ENCODE measurements at regions not wholly inside any gene's neighbourhood (a gene's known extent, or its start where the extent isn't known, plus 50 kb on each side); places are given as distances from the start of the nearest gene placed in this dataset.

- H3K4me1 Mint-ChIP-seq = no peaks in the 10 kb centered on the region
- peaks cover 28% of the 10 kb centered on the region for H3K27me3 Mint-ChIP-seq
- H3K9me3 Mint-ChIP-seq = no peaks in the 10 kb centered on the region
- no peaks in the 10 kb centered on the region for H3K36me3 Mint-ChIP-seq (ENCODE audit: low read depth)
- H3K27ac Mint-ChIP-seq = no peak overlapping the region
- ATAC-seq (replicated peaks) = no peak
- no peak overlapping the region for H3K4me3 Mint-ChIP-seq
These were observed 129.0 kb upstream of the C1orf21 start for GRCh38 chr1:184257873-184258272.

DNA sequence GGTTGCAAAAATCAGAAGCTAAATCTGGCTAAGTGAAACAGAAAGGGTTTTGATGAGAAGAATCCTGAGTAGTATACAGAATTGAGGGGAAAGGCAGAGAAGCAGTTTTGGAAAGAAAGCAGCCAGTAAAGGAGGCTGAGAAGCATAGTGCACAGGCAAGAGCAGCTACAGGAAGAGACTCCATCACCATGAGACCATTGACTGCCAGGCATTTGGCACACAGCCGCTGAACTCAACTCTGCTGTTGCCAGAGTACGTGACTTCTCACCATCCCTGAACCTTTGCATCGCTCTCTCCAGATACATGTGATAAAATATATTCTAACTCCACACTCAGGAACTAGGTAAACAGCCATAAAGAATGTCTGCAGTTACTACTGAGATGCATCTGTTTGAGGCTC is 128.3 kb upstream of the C1orf21 start:
- no peak overlapping the region for H3K4me3 Mint-ChIP-seq
- no peaks in the 10 kb centered on the region for H3K36me3 Mint-ChIP-seq (ENCODE audit: low read depth)
- no peaks in the 10 kb centered on the region for H3K4me1 Mint-ChIP-seq
- H3K27ac Mint-ChIP-seq = no peak overlapping the region
- ATAC-seq (replicated peaks) = no peak
- no peaks in the 10 kb centered on the region for H3K9me3 Mint-ChIP-seq
- H3K27me3 Mint-ChIP-seq = peaks cover 27% of the 10 kb centered on the region

DNA sequence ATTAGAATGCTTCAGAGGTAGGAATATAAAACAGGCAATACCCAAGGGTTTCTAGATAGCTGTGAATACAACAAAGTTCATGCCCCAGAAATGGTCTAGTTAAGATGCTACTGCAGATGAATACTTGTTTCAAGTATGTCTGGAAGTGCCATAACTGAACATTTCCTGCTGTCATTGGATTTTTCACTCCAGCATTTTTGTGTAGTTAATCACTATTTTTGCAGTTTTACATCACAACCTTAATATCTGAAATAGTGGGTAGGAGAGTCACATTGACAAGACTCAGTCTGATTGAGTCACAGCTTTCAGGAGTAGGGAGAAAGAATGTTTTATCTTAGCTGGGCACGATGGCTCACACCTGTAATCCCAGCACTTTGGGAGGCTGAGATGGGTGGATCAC is 126.4 kb upstream of the C1orf21 start:
- no peaks in the 10 kb centered on the region for H3K9me3 Mint-ChIP-seq
- no peaks in the 10 kb centered on the region for H3K4me1 Mint-ChIP-seq
- ATAC-seq (replicated peaks) = no peak
- H3K27ac Mint-ChIP-seq = no peak overlapping the region
- H3K4me3 Mint-ChIP-seq = no peak overlapping the region
- peaks cover 28% of the 10 kb centered on the region for H3K27me3 Mint-ChIP-seq
- no peaks in the 10 kb centered on the region for H3K36me3 Mint-ChIP-seq (ENCODE audit: low read depth)

DNA sequence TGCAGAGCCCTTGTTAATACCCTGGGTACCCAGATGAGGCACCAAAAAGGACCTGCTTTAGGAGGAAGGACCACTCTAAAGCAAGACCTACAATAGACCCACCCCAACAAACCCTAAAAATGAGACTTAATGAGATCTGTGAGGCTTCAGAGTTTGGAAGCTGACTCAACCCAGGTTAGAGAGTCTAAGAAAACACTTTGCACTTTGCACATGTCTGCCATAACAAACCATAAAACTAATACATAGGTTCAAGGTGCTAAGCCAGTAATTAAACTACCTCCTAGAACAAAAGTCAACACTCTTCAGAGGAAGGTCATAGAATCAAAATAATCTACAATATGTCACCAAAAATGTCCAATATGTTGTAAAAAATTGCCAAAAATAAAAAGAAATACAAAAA is 124.7 kb upstream of the C1orf21 start:
- no peak overlapping the region for H3K27ac Mint-ChIP-seq
- no peaks in the 10 kb centered on the region for H3K4me1 Mint-ChIP-seq
- no peaks in the 10 kb centered on the region for H3K9me3 Mint-ChIP-seq
- H3K4me3 Mint-ChIP-seq = no peak overlapping the region
- H3K27me3 Mint-ChIP-seq = peaks cover 26% of the 10 kb centered on the region
- no peaks in the 10 kb centered on the region for H3K36me3 Mint-ChIP-seq (ENCODE audit: low read depth)
- ATAC-seq (replicated peaks) = no peak

- H3K4me3 Mint-ChIP-seq = no peak overlapping the region
- no peak for ATAC-seq (replicated peaks)
- H3K27me3 Mint-ChIP-seq = peaks cover 19% of the 10 kb centered on the region
- H3K36me3 Mint-ChIP-seq (ENCODE audit: low read depth) = no peaks in the 10 kb centered on the region
- H3K27ac Mint-ChIP-seq = no peak overlapping the region
- no peaks in the 10 kb centered on the region for H3K4me1 Mint-ChIP-seq
- H3K9me3 Mint-ChIP-seq = no peaks in the 10 kb centered on the region
These were observed 119.1 kb upstream of the C1orf21 start for GRCh38 chr1:184267747-184268146.

DNA sequence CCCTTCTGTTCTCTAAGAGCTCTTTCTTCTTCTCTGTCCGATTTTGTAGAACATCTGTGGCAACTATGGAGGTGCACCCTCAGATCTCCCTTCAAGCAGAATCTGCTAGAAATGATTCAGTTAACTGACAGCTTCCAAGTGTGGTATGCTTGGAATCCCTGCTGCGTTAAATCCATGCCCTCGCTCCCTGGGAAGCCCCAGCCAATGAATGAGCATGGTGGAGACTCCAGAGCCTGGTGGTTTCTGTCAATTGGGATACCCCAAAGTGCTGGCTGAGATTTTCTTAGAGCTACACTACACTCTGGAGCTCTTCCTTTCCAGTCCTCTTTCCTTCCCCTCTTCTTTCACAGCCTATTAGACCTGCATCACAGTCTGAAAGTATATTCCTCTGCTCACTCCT is 116.3 kb upstream of the C1orf21 start:
- peaks cover 27% of the 10 kb centered on the region for H3K27me3 Mint-ChIP-seq
- H3K4me3 Mint-ChIP-seq = no peak overlapping the region
- H3K36me3 Mint-ChIP-seq (ENCODE audit: low read depth) = no peaks in the 10 kb centered on the region
- H3K27ac Mint-ChIP-seq = no peak overlapping the region
- ATAC-seq (replicated peaks) = no peak
- no peaks in the 10 kb centered on the region for H3K9me3 Mint-ChIP-seq
- no peaks in the 10 kb centered on the region for H3K4me1 Mint-ChIP-seq

GRCh38 chr1:184272175-184272866 is 114.5 kb upstream of the C1orf21 start:
- no peak for ATAC-seq (replicated peaks)
- Mint-ChIP-seq H3K36me3 (ENCODE audit: low read depth) (no peaks in the 10 kb centered on the region), H3K9me3 (no peaks in the 10 kb centered on the region), H3K27ac (no peak overlapping the region), H3K4me1 (no peaks in the 10 kb centered on the region), H3K27me3 (peaks cover 24% of the 10 kb centered on the region), H3K4me3 (no peak overlapping the region)

DNA sequence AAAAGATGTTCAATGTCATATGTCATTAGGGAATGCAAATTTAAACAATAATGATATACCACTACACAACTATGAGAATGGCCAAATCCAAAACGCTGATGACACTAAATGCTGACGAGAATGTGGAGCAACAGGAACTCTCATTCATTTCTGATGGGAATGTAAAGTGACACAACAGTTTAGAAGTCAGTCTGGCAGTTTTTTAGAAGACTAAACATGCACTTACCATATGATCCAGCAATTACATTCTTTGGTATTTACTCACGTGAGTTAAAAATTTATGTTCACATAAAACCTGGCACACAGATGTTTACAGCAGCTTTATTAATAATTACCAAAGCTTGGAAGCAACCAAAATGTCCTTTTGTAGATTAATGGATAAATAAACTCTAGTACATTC is 110.4 kb upstream of the C1orf21 start:
- H3K27ac Mint-ChIP-seq = no peak overlapping the region
- H3K27me3 Mint-ChIP-seq = peaks cover 18% of the 10 kb centered on the region
- no peaks in the 10 kb centered on the region for H3K9me3 Mint-ChIP-seq
- H3K36me3 Mint-ChIP-seq (ENCODE audit: low read depth) = no peaks in the 10 kb centered on the region
- ATAC-seq (replicated peaks) = no peak
- H3K4me1 Mint-ChIP-seq = no peaks in the 10 kb centered on the region
- H3K4me3 Mint-ChIP-seq = no peak overlapping the region

GRCh38 chr1:184279911-184280458 is 106.8 kb upstream of the C1orf21 start:
- ATAC-seq (replicated peaks) = no peak
- no peak overlapping the region for H3K4me3 Mint-ChIP-seq
- H3K9me3 Mint-ChIP-seq = no peaks in the 10 kb centered on the region
- peaks cover 9% of the 10 kb centered on the region for H3K27me3 Mint-ChIP-seq
- H3K4me1 Mint-ChIP-seq = no peaks in the 10 kb centered on the region
- no peaks in the 10 kb centered on the region for H3K36me3 Mint-ChIP-seq (ENCODE audit: low read depth)
- H3K27ac Mint-ChIP-seq = no peak overlapping the region

- Mint-ChIP-seq H3K27ac (no peak overlapping the region), H3K27me3 (peaks cover 4% of the 10 kb centered on the region), H3K9me3 (no peaks in the 10 kb centered on the region), H3K4me1 (no peaks in the 10 kb centered on the region), H3K36me3 (ENCODE audit: low read depth) (no peaks in the 10 kb centered on the region), H3K4me3 (no peak overlapping the region)
- no peak for ATAC-seq (replicated peaks)
These were observed 102.8 kb upstream of the C1orf21 start for GRCh38 chr1:184283999-184284398.

DNA sequence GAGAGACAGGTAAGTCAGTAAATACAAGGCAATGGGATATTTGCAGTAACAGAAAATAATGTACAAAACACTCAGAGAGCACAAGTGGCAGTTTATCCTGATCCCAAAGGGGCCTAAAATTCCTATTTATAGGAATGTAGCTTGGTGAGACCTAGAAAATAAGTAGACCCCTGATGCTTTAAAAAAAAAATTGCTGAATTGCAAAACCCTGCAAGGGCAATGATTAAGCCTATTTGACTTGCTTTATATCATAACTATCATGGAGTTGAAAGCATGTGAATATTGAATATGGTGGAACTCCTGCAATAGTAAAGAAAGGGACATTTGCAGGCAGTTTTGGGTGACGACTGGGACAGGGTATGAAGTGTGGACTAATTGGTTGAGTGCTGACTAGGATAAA is 101.9 kb upstream of the C1orf21 start:
- no peak for ATAC-seq (replicated peaks)
- Mint-ChIP-seq H3K4me1 (no peaks in the 10 kb centered on the region), H3K4me3 (no peak overlapping the region), H3K27me3 (peaks cover 4% of the 10 kb centered on the region), H3K9me3 (peaks cover 2% of the 10 kb centered on the region), H3K27ac (no peak overlapping the region), H3K36me3 (ENCODE audit: low read depth) (no peaks in the 10 kb centered on the region)

DNA sequence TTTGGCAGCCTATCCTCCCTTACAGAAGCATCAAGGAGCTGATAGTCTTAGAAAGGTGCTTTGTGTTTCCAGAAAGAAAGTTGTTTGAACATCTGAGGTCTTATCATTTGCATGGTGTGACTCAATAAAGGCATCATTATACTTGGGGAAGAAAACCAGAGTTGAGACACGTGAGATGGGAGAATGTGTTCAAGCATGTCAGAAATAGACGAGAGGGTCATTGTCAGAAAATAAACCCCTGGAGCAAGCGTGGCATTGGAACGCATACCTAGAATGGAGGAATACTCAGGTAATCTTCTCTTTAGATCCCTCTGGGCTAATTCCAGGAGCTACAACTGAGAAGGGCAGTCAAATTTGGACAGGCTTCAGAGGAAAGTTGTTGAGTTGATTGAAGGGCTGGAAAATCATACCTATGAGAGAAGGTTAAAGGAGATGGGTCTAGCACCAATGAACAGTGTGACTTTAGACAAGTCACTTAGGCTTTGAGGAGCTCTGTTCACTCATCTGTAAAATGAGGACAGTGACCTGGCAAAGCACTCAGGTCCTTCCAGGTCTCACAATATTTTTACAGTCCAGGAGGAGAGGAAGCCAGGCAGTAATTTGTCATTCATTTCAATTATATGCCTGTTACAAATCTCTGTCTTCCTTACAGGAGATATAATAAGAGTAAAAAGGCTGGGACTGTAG is 101.3 kb upstream of the C1orf21 start:
- Mint-ChIP-seq H3K27ac (no peak overlapping the region), H3K27me3 (no peaks in the 10 kb centered on the region), H3K4me1 (no peaks in the 10 kb centered on the region), H3K36me3 (ENCODE audit: low read depth) (no peaks in the 10 kb centered on the region), H3K9me3 (peaks cover 4% of the 10 kb centered on the region), H3K4me3 (no peak overlapping the region)
- no peak for ATAC-seq (replicated peaks)

- H3K9me3 Mint-ChIP-seq = peaks cover 4% of the 10 kb centered on the region
- no peaks in the 10 kb centered on the region for H3K4me1 Mint-ChIP-seq
- no peak overlapping the region for H3K4me3 Mint-ChIP-seq
- ATAC-seq (replicated peaks) = no peak
- H3K27me3 Mint-ChIP-seq = peaks cover under 1% of the 10 kb centered on the region
- no peaks in the 10 kb centered on the region for H3K36me3 Mint-ChIP-seq (ENCODE audit: low read depth)
- no peak overlapping the region for H3K27ac Mint-ChIP-seq
These were observed 99.8 kb upstream of the C1orf21 start for GRCh38 chr1:184287001-184287400.

DNA sequence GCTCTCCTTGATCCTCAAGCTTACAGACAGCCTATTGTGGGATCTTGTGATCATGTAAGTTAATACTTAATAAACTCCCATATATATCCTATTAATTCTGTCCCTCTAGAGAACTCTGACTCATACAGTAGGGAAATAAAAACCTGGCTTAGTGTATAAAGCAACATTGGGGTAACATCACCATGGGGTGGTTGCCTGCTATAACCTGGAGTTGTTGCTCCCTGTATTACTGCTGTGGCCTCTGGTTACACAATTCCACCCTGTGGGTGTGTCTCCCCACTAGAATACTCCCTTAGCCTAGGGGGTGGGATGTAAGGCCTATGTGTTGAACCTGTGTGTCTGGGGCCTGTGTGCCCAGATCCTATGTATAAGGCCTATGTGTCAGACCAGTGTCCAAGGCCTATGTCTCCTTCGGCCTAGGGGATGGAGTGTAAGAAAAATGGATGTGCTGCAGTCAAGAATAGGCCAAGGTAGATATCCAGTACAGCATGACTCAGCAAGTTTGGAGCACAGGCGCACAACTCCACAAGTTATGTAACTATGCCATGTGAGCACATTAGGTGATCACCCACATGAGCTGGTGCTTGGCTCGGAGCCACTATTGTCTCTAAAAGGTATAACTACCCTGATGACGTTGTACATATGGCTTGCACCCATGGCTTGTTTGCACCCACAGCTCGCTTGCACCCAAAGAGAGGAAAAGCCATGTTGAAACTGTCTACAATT is 96.8 kb upstream of the C1orf21 start:
- no peak overlapping the region for H3K27ac Mint-ChIP-seq
- H3K36me3 Mint-ChIP-seq (ENCODE audit: low read depth) = no peaks in the 10 kb centered on the region
- H3K4me1 Mint-ChIP-seq = no peaks in the 10 kb centered on the region
- H3K4me3 Mint-ChIP-seq = no peak overlapping the region
- peaks cover 8% of the 10 kb centered on the region for H3K27me3 Mint-ChIP-seq
- peaks cover 12% of the 10 kb centered on the region for H3K9me3 Mint-ChIP-seq
- ATAC-seq (replicated peaks) = no peak

- no peak for ATAC-seq (replicated peaks)
- Mint-ChIP-seq H3K27ac (no peak overlapping the region), H3K4me1 (no peaks in the 10 kb centered on the region), H3K27me3 (peaks cover 8% of the 10 kb centered on the region), H3K9me3 (peaks cover 12% of the 10 kb centered on the region), H3K36me3 (ENCODE audit: low read depth) (no peaks in the 10 kb centered on the region), H3K4me3 (no peak overlapping the region)
These were observed 95.1 kb upstream of the C1orf21 start for GRCh38 chr1:184291701-184292100.

All from activated T-helper 17 cell treated with anti-CD3 and anti-CD28 coated beads, Interleukin-2, amount 50 U/mL, for 72 hours (primary cell).